ENCODE measurements at regions not wholly inside any gene's neighbourhood (a gene's known extent, or its start where the extent isn't known, plus 50 kb on each side); places are given as distances from the start of the nearest gene placed in this dataset.
"Not testable (repeated sequence)": the region's sequence is repeated elsewhere in the genome, so short reads cannot be mapped to it uniquely, and the experiment has no call there.

- no peak for DNase-seq (ENCODE audit: low spot score)
Observed at GRCh38 chr18:51453594-51453993, 256.1 kb upstream of the MEX3C start.

DNA sequence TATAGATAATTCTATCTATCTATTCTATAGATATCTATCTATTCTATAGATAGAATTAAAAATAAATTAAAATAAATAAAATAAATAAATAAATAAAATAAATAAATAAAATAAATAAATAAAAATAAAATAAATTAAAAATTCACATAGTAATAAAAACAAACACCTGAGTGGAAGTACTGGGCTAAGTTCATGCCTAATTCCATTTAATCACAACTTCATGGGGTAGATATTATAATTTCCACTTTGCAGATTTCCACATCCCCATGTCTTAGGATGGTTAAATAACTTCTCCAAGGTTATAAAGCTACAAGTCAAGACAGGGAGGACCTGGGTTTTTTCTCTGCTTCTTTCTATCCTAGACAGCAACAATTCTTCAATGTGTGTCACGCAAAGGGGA is 261.4 kb upstream of the MEX3C start:
- no peak for DNase-seq (ENCODE audit: low spot score)

DNA sequence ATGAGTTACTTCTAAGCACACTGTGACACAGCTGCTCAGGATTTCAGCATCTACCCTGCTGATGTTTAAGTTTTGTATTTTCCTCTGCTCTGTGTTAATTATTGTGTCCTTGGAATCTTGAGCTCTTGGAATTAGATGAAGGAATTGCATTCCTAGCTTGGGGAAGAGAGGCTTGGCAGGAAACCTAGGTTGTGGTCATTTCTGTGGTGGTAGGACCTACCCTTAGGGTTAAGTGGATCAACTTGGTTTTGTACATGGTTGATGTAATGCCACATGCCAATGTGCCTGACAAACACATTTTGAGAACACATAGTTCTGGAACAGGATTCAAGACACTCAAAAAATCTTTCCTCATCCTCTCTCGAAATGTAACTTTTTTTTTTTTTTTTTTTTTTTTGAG is 264.5 kb upstream of the MEX3C start:
- no peak for DNase-seq (ENCODE audit: low spot score)

DNA sequence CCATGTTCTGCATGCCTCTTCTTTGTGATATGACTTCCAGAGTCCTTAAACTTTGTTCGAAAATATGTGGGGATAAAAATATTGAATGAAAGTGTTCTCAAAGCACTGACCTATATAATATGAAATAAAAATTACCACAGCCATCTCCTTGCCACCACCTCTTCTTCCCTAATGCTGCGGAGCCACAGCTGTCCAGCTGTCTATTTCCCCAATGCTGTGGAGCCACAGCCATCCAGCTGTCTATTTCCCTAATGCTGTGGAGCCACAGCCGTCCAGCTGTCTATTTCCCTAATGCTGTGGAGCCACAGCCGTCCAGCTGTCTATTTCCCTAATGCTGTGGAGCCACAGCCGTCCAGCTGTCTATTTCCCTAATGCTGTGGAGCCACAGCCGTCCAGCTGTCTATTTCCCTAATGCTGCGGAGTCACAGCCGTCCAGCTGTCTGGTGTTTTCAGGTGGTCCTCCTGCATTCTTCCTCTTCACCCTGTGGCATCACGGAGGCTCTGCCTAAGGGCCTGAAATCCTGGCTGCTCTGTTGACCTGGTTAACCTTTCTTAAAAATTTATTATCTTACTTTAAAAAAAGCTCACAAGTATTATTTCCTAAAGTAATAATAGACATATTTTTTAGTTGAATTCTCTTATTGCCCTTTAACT is 266.1 kb upstream of the MEX3C start:
- no peak for DNase-seq (ENCODE audit: low spot score)

DNA sequence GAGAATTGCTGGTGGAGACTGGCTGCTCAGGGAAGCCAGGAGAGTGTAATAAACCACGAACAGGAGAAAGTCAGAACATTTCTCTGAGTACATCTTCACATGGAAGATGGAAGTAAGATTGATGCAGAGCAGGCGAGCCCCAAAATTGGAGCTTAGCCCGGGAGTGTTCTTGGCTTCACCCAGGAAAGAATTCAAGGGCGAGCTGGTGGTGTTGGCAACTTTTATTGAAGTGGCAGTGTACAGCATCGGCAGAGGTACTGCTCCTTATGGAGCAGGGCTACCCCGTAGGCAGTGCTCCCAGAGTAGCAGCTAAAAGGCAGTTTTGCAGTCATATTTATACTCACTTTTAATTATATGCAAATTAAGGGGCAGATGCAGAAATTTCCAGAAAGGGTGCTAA is 281.4 kb upstream of the MEX3C start:
- no peak for DNase-seq (ENCODE audit: low spot score)

GRCh38 chr18:51479736-51480135 is 282.3 kb upstream of the MEX3C start:
- DNase-seq (ENCODE audit: low spot score) = no peak

GRCh38 chr18:51480407-51481261 is 283.2 kb upstream of the MEX3C start:
- DNase-seq (ENCODE audit: low spot score) = no peak

DNA sequence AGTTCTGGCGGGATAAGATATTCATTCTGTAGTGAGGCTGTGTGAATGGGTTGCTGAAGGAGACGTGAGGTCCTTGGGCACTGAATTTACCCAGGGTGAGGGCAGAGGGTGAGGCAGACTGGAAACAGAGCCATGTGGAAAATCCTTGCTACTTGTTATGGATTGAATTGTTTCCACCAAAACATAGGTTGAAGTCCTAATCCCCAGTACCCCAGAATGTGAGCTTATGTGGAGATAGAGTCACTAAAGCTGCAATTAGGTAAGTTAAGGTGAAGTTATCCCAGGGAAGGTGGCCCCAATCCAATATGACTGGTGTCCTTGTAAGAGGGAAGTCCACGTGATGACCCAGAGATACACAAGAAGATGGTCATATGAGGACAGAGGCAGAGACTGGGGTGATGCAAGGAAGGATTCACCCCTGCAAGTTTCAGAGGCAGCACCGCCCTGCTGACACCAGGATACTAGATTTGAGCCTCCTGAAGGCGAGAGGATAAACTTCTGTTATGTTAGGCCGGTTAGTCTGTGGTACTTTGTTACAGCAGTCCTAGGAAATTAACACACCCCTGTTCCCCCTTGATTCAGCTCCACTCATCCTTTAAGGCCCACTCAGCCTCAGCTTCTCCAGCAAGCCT is 289.4 kb upstream of the MEX3C start:
- DNase-seq (ENCODE audit: low spot score) = no peak

GRCh38 chr18:51490417-51490816 is 292.9 kb upstream of the MEX3C start:
- no peak for DNase-seq (ENCODE audit: low spot score)

GRCh38 chr18:51490860-51491259 is 293.4 kb upstream of the MEX3C start:
- DNase-seq (ENCODE audit: low spot score) = no peak

DNA sequence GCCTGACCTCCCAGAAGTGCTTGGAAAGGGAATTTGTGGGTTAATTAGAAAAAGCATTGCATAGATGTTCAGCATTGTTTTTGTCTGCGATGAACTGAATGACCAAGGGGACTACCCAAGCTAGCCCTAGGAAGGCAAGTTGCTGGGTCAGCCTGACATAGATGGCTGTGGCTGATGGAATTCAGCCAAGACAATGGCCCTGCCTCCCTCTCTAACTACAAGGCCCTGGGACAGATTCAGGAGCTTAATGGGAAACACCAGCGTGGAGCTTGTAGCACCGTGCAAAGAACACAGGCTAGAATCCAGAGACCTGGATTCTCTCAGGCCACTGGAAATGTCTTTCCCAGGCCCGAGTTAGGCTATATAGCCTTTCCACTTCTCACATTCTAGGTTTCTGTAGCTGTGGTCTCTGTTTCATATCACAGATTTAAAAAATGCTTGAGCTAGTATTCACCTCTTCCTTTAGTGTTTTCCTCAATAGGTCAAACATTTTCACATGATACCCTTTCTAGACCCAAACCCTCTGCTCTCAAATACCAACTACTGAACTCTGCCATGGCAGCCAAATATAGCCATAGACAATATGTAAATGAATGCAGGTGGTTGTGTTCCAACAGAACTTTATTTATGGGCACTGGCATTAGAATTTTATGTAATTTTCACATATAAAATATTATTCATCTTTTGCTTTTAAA is 294.3 kb upstream of the MEX3C start:
- no peak for DNase-seq (ENCODE audit: low spot score)

DNA sequence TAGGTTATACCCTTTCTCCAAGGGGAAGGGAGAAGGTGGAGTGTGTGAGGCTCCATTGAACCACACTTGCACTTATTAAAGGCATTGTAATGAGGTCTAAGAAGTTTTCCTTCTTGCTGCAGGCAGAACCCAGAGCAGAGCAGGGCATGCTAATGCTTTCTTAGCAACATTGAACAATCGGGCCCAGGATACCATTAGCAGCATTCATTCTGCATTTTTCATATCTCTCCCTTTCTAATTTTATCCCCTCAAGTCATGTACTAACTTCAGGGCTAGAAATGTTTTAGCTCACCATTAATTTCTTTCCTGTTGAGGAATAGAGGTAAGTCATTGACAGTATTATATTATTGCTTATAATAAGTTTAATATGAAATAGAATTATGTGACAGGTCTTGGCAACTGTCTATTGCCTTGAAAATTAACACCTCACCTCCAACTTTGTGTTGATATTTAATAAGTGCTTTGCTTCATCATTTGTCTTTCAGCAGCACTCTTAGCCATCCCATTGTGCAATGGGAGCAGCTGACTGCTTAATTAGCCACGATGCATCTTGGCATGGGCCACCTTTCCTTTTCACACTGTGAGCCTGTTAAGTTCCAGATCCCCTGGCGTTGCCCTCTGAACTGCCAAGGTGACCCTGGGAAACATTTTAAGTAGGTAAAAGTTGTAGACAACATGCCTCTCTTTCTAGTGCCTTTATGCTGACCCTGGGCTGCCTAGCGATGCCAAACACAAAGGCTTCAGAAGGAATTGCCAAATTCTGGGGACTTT is 300.8 kb upstream of the MEX3C start:
- DNase-seq (ENCODE audit: low spot score) = no peak

GRCh38 chr18:51503351-51503750 is 305.9 kb upstream of the MEX3C start:
- no peak for DNase-seq (ENCODE audit: low spot score)

GRCh38 chr18:51506811-51507210 is 309.3 kb upstream of the MEX3C start:
- no peak for DNase-seq (ENCODE audit: low spot score)

DNA sequence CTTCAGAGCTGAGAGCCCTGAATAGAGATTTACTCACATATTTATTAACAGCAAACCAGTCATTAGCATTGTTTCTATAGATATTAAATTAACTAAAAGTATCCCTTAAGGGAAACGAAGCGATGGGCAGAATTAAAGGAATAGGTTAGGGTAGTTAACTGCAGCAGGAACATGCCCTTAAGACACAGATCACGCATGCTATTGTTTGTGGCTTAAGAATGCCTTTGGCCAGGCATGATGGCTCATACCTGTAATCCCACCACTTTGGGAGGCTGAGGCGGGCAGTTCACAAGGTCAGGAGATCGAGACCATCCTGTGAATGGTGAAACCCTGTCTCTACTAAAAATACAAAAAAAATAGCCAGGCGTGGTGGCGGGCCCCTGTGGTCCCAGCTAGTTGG is 310.9 kb upstream of the MEX3C start:
- DNase-seq (ENCODE audit: low spot score) = not testable (repeated sequence)

GRCh38 chr18:51510020-51510419 is 312.5 kb upstream of the MEX3C start:
- no peak for DNase-seq (ENCODE audit: low spot score)

GRCh38 chr18:51513517-51513916 is 316.0 kb upstream of the MEX3C start:
- DNase-seq (ENCODE audit: low spot score) = no peak

DNA sequence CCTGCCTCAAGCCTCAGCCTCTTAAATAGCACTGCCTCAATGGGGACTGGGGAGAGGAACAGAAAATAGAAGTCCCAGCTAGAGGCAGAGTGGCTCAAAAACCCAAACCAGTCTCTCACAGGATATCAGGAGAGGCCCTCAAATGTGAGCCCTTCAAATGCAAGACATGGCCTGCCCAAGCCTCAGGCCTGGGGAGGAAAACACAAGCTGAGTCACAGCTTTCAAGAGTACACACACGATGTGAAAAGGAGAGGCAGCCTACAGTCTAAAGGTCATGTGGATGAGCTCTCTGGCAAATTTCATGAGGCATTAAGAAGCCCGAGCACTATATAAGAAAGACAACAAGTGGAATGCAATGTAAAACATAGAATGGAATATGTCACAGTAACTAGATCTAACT is 316.6 kb upstream of the MEX3C start:
- no peak for DNase-seq (ENCODE audit: low spot score)

- DNase-seq (ENCODE audit: low spot score) = no peak
Observed at GRCh38 chr18:51516478-51517038, 319.1 kb upstream of the MEX3C start.

- DNase-seq (ENCODE audit: low spot score) = no peak
Observed at GRCh38 chr18:51519571-51519970, 322.1 kb upstream of the MEX3C start.

GRCh38 chr18:51520676-51521180 is 323.2 kb upstream of the MEX3C start:
- no peak for DNase-seq (ENCODE audit: low spot score)

All from CD4-positive, alpha-beta T cell treated with Interleukin-2 at 100 ng/mL for 4 hours (primary cell).